HEK293 (cell line): ENCODE measurements at regions not wholly inside any gene's neighbourhood (a gene's known extent, or its start where the extent isn't known, plus 50 kb on each side); places are given as distances from the start of the nearest gene placed in this dataset.

Experiments
- CTCF ChIP-seq: fragments of 450-650 bp; formaldehyde crosslinking; IDR thresholded peaks from 2 replicates; pipeline ENCODE4 v1.5.1; 2016; ENCODE audit warnings: missing biosample characterization, missing genetic modification characterization
- PATZ1 ChIP-seq: fragments of 450-650 bp; formaldehyde crosslinking; IDR thresholded peaks from 2 replicates; pipeline ENCODE4 v1.5.1; 2016; ENCODE audit warnings: missing biosample characterization, missing genetic modification characterization
- REPIN1 ChIP-seq: fragments of 450-650 bp; formaldehyde crosslinking; IDR thresholded peaks from 2 replicates; pipeline ENCODE4 v1.5.1; 2017; ENCODE audit warnings: missing biosample characterization, missing genetic modification characterization, low read depth
- ZNF146 ChIP-seq: fragments of 450-650 bp; formaldehyde crosslinking; IDR thresholded peaks from 2 replicates; pipeline ENCODE4 v1.5.1; 2016; ENCODE audit warnings: missing biosample characterization, missing genetic modification characterization
- ZNF239 ChIP-seq: fragments of 450-650 bp; formaldehyde crosslinking; IDR thresholded peaks from 2 replicates; pipeline ENCODE4 v1.5.1; 2016; ENCODE audit warnings: missing biosample characterization, missing genetic modification characterization
- ZNF391 ChIP-seq: fragments of 450-650 bp; formaldehyde crosslinking; IDR thresholded peaks from 2 replicates; pipeline ENCODE4 v1.5.1; 2016; ENCODE audit warnings: low read depth, missing biosample characterization, missing genetic modification characterization, borderline replicate concordance

- TF ChIP-seq CTCF (tag by site-specific recombination) (no peak), ZNF391 (tag by site-specific recombination) (no peak), ZNF146 (tag by site-specific recombination) (no peak), ZNF239 (tag by site-specific recombination) (no peak), REPIN1 (tag by site-specific recombination) (no peak), PATZ1 (tag by site-specific recombination) (no peak)
These were observed 174.0 kb downstream of the IRX2 start for GRCh38 chr5:2577312-2578036.
